NCI-H524 treated with DMSO at 0.1 percent for 48 hours (cell line): ENCODE measurements at regions not wholly inside any gene's neighbourhood (a gene's known extent, or its start where the extent isn't known, plus 50 kb on each side); places are given as distances from the start of the nearest gene placed in this dataset.
"Not testable (repeated sequence)": the region's sequence is repeated elsewhere in the genome, so short reads cannot be mapped to it uniquely, and the experiment has no call there.

ENCODE experiments used
- DNase-seq: peaks from one replicate; lab custom pipeline; 2025; lab: John Stamatoyannopoulos, UW

- no peak for DNase-seq
These were observed 178.0 kb downstream of the SYK start for GRCh38 chr9:90979639-90980038.

GRCh38 chr9:90981726-90982125, 180.1 kb downstream of the SYK start:
- DNase-seq = no peak

- no peak for DNase-seq
These were observed 181.8 kb downstream of the SYK start for GRCh38 chr9:90983394-90983793.

GRCh38 chr9:90985631-90986030, 184.0 kb downstream of the SYK start:
- no peak for DNase-seq

GRCh38 chr9:90986161-90986560, 184.5 kb downstream of the SYK start:
- DNase-seq = no peak

GRCh38 chr9:90987566-90987965, 185.9 kb downstream of the SYK start:
- DNase-seq = no peak

GRCh38 chr9:90988318-90988717, 186.7 kb downstream of the SYK start:
- DNase-seq = no peak

- DNase-seq = no peak
These were observed 190.3 kb downstream of the SYK start for GRCh38 chr9:90991953-90992352.

- no peak for DNase-seq
These were observed 193.9 kb downstream of the SYK start for GRCh38 chr9:90995516-90995915.

- no peak for DNase-seq
These were observed 194.8 kb downstream of the SYK start for GRCh38 chr9:90996154-90997065.

- DNase-seq = no peak
These were observed 197.0 kb downstream of the SYK start for GRCh38 chr9:90998573-90998972.

GRCh38 chr9:90999425-91000397, 198.1 kb downstream of the SYK start:
- no peak for DNase-seq

- DNase-seq = no peak
These were observed 199.6 kb downstream of the SYK start for GRCh38 chr9:91001146-91001611.

GRCh38 chr9:91004484-91004883, 202.9 kb downstream of the SYK start:
- no peak for DNase-seq

GRCh38 chr9:91004992-91005391, 203.4 kb downstream of the SYK start:
- DNase-seq = no peak

GRCh38 chr9:91006046-91006445, 204.4 kb downstream of the SYK start:
- no peak for DNase-seq

GRCh38 chr9:91008568-91008967, 206.9 kb downstream of the SYK start:
- no peak for DNase-seq

- DNase-seq = no peak
These were observed 210.3 kb downstream of the SYK start for GRCh38 chr9:91011891-91012290.

GRCh38 chr9:91012933-91013841, 211.6 kb downstream of the SYK start:
- no peak for DNase-seq

- DNase-seq = no peak
These were observed 215.6 kb downstream of the SYK start for GRCh38 chr9:91017245-91017644.

GRCh38 chr9:91019871-91020270, 218.3 kb downstream of the SYK start:
- DNase-seq = not testable (repeated sequence)

GRCh38 chr9:91021656-91022055, 220.0 kb downstream of the SYK start:
- not testable (repeated sequence) for DNase-seq
